Parathyroid adenoma (tissue), 2 donors: ENCODE measurements at regions not wholly inside any gene's neighbourhood (a gene's known extent, or its start where the extent isn't known, plus 50 kb on each side); places are given as distances from the start of the nearest gene placed in this dataset.

Source experiments
- H2AFZ ChIP-seq: fragments of 300-600 bp; sonication (generic); one replicate; pipeline ENCODE4 v1.7.0; 2017; ENCODE audit warnings: antibody characterized with exemption, mild to moderate bottlenecking
- H3K27ac ChIP-seq: fragments of 300-600 bp; sonication (generic); one replicate; pipeline ENCODE4 v1.7.0; 2017
- H3K27me3 ChIP-seq: fragments of 300-600 bp; sonication (generic); one replicate; pipeline ENCODE4 v1.7.0; 2017; ENCODE audit warnings: low read length; ENCODE audit not compliant: control insufficient read depth, insufficient read depth
- H3K36me3 ChIP-seq: fragments of 300-600 bp; sonication (generic); one replicate; pipeline ENCODE4 v1.7.0; 2017; ENCODE audit warnings: low read length; ENCODE audit not compliant: control insufficient read depth, insufficient read depth
- H3K4me1 ChIP-seq: fragments of 300-600 bp; sonication (generic); one replicate; pipeline ENCODE4 v1.7.0; 2017; ENCODE audit warnings: control low read depth
- H3K4me2 ChIP-seq: fragments of 300-600 bp; sonication (generic); one replicate; pipeline ENCODE4 v1.7.0; 2017; ENCODE audit warnings: low read length
- H3K4me3 ChIP-seq: fragments of 300-600 bp; sonication (generic); one replicate; pipeline ENCODE4 v1.7.0; 2017; ENCODE audit warnings: low read depth, low read length
- H3K79me2 ChIP-seq: fragments of 300-600 bp; sonication (generic); one replicate; pipeline ENCODE4 v1.7.0; 2017; ENCODE audit warnings: control low read depth
- H3K9ac ChIP-seq: fragments of 300-600 bp; sonication (generic); one replicate; pipeline ENCODE4 v1.7.0; 2017; ENCODE audit warnings: mild to moderate bottlenecking
- H3K9me3 ChIP-seq: fragments of 300-600 bp; sonication (generic); one replicate; pipeline ENCODE4 v1.7.0; 2017; ENCODE audit warnings: low read length; ENCODE audit not compliant: control insufficient read depth
- TF ChIP-seq, protein P1 (sequence below): fragments of 300-600 bp; sonication (generic); IDR thresholded peaks from one replicate; pipeline ENCODE4 v1.7.0; 2017; ENCODE audit warnings: antibody characterized with exemption, mild to moderate bottlenecking
- donor health status: primary hyperparathyroidism.

- Histone ChIP-seq H3K9ac (no peak overlapping the region), H3K27ac (no peak overlapping the region), H3K4me2 (no peak overlapping the region), H3K4me3 (no peak overlapping the region), H3K27me3 (no peaks in the 10 kb centered on the region), H3K9me3 (no peaks in the 10 kb centered on the region), H3K36me3 (no peaks in the 10 kb centered on the region), H3K4me1 (no peaks in the 10 kb centered on the region), H3K79me2 (no peaks in the 10 kb centered on the region), H2AFZ (no peak overlapping the region)
- TF ChIP-seq, protein P1, sequence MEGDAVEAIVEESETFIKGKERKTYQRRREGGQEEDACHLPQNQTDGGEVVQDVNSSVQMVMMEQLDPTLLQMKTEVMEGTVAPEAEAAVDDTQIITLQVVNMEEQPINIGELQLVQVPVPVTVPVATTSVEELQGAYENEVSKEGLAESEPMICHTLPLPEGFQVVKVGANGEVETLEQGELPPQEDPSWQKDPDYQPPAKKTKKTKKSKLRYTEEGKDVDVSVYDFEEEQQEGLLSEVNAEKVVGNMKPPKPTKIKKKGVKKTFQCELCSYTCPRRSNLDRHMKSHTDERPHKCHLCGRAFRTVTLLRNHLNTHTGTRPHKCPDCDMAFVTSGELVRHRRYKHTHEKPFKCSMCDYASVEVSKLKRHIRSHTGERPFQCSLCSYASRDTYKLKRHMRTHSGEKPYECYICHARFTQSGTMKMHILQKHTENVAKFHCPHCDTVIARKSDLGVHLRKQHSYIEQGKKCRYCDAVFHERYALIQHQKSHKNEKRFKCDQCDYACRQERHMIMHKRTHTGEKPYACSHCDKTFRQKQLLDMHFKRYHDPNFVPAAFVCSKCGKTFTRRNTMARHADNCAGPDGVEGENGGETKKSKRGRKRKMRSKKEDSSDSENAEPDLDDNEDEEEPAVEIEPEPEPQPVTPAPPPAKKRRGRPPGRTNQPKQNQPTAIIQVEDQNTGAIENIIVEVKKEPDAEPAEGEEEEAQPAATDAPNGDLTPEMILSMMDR, result no peak
Measured at GRCh38 chrX:42686296-42686695, 91.7 kb downstream of the PPP1R2C start.

- H3K4me2 ChIP-seq, result no peak overlapping the region
- no peaks in the 10 kb centered on the region for H3K4me1 ChIP-seq
- H3K9me3 ChIP-seq, result no peaks in the 10 kb centered on the region
- H3K9ac ChIP-seq, result no peak overlapping the region
- H3K27ac ChIP-seq, result no peak overlapping the region
- H3K4me3 ChIP-seq, result no peak overlapping the region
- H3K27me3 ChIP-seq, result no peaks in the 10 kb centered on the region
- H3K36me3 ChIP-seq, result no peaks in the 10 kb centered on the region
- H3K79me2 ChIP-seq, result no peaks in the 10 kb centered on the region
- TF ChIP-seq, protein P1, result no peak
- H2AFZ ChIP-seq, result no peak overlapping the region
Measured at GRCh38 chrX:42684065-42684464, 93.9 kb downstream of the PPP1R2C start.

DNA sequence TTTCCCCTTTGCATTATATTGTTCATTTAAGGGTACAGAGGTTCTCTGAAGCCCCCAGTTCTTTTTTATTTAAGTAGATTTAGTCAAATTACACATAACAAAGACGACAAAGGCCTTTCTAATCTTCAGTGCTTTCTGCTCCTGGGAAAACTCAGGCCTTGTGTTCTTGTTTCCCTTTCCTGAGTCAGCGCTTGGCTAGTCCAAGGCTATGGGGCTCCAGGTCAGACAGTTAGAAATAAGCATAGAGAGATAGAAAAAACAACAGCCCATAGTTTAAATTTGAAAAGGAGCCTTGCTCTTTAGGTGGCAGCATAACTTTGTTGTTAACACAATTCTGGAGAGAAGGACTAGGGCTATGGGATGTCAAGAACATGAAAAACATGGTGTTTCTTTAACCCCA lies 97.3 kb downstream of the PPP1R2C start:
- Histone ChIP-seq H3K27ac (no peak overlapping the region), H3K9me3 (no peaks in the 10 kb centered on the region)

GRCh38 chrX:42678133-42678532 lies 99.8 kb downstream of the PPP1R2C start:
- TF ChIP-seq, protein P1, result no peak

More for the DNA sequence above, 97.3 kb downstream of the PPP1R2C start:
- Histone ChIP-seq H3K4me2 (no peak overlapping the region), H3K9ac (no peak overlapping the region), H3K4me1 (no peaks in the 10 kb centered on the region), H3K36me3 (no peaks in the 10 kb centered on the region), H3K4me3 (no peak overlapping the region), H3K79me2 (no peaks in the 10 kb centered on the region), H3K27me3 (no peaks in the 10 kb centered on the region), H2AFZ (no peak overlapping the region)
- TF ChIP-seq, protein P1, result no peak

DNA sequence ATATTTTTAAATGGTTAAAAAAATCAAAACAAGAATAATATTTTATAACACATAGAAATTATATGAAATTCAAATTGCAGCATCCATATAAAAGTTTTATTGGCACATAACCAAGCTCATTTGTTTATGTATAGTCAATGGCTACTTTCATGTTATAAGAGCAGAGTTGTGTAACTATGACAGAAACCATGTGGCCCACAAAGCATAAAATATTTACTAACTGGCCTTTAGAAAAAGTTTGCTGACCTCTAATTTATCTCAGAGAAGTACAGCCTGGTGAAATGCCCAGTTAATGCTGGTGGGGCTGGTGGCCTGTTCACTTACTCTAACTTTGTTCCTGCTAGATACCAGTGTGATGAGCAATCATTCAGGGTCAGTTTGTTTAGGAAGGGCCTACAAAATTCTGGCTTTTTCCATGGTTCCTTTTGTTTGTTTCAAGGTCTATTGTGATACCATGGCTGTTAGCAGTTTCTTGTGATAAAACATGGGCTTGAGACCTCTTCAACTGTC lies 104.6 kb downstream of the PPP1R2C start:
- Histone ChIP-seq H3K9ac (no peak overlapping the region), H3K4me1 (no peaks in the 10 kb centered on the region), H3K27ac (no peak overlapping the region), H2AFZ (no peak overlapping the region), H3K27me3 (no peaks in the 10 kb centered on the region), H3K4me3 (no peak overlapping the region), H3K9me3 (no peaks in the 10 kb centered on the region), H3K4me2 (no peak overlapping the region), H3K36me3 (no peaks in the 10 kb centered on the region), H3K79me2 (no peaks in the 10 kb centered on the region)
- TF ChIP-seq, protein P1, result no peak

More at GRCh38 chrX:42678133-42678532, 99.8 kb downstream of the PPP1R2C start:
- no peak overlapping the region for H3K9ac ChIP-seq
- H3K79me2 ChIP-seq, result no peaks in the 10 kb centered on the region
- no peaks in the 10 kb centered on the region for H3K9me3 ChIP-seq
- no peak overlapping the region for H2AFZ ChIP-seq
- H3K36me3 ChIP-seq, result no peaks in the 10 kb centered on the region
- no peaks in the 10 kb centered on the region for H3K27me3 ChIP-seq
- H3K4me1 ChIP-seq, result no peaks in the 10 kb centered on the region
- H3K4me3 ChIP-seq, result no peak overlapping the region
- H3K27ac ChIP-seq, result no peak overlapping the region
- H3K4me2 ChIP-seq, result no peak overlapping the region
